Loucy (cell line): ENCODE measurements at regions not wholly inside any gene's neighbourhood (a gene's known extent, or its start where the extent isn't known, plus 50 kb on each side); places are given as distances from the start of the nearest gene placed in this dataset.

ENCODE experiments used
- H2AFZ ChIP-seq: fragments of 200-600 bp; sonication (generic); 2 replicates; pipeline ENCODE4 v1.6.0; 2016; ENCODE audit warnings: antibody characterized with exemption, mild to moderate bottlenecking, low read length, moderate library complexity
- H3F3A ChIP-seq: fragments of 200-600 bp; 2 replicates; pipeline ENCODE4 v1.6.0; 2016; ENCODE audit warnings: antibody characterized with exemption, low read depth, mild to moderate bottlenecking
- H3K27me3 ChIP-seq: fragments of 200-600 bp; sonication (generic); 2 replicates; pipeline ENCODE4 v1.6.1; 2014; ENCODE audit warnings: low read length, mild to moderate bottlenecking; ENCODE audit not compliant: insufficient read depth, poor library complexity, severe bottlenecking
- H3K36me3 ChIP-seq: fragments of 200-600 bp; sonication (generic); 2 replicates; pipeline ENCODE4 v1.6.1; 2016; ENCODE audit warnings: low read length; ENCODE audit not compliant: insufficient read depth
- H3K4me1 ChIP-seq: fragments of 200-600 bp; sonication (generic); 2 replicates; pipeline ENCODE4 v1.5.1; 2014; ENCODE audit warnings: low read length, mild to moderate bottlenecking; ENCODE audit not compliant: insufficient read depth, poor library complexity, severe bottlenecking
- H3K4me2 ChIP-seq: fragments of 200-600 bp; sonication (generic); 2 replicates; pipeline ENCODE4 v1.6.0; 2014; ENCODE audit warnings: antibody characterized with exemption, low read length, low read depth, mild to moderate bottlenecking; ENCODE audit not compliant: poor library complexity, severe bottlenecking
- H3K4me3 ChIP-seq: fragments of 200-600 bp; sonication (generic); 2 replicates; pipeline ENCODE4 v1.5.1; 2014; ENCODE audit warnings: low read length, mild to moderate bottlenecking, mixed read lengths; ENCODE audit not compliant: poor library complexity, severe bottlenecking
- H3K79me2 ChIP-seq: fragments of 200-600 bp; sonication (generic); 2 replicates; pipeline ENCODE4 v1.6.1; 2014; ENCODE audit warnings: low read length; ENCODE audit not compliant: insufficient read depth
- H3K9ac ChIP-seq: fragments of 200-600 bp; sonication (generic); 2 replicates; pipeline ENCODE4 v1.6.0; 2014; ENCODE audit warnings: mild to moderate bottlenecking, low read depth, low read length, moderate library complexity; ENCODE audit not compliant: poor library complexity, severe bottlenecking
- H3K9me2 ChIP-seq: fragments of 200-600 bp; sonication (generic); replicated peaks from 2 replicates; pipeline ENCODE4 v1.6.1; 2016; ENCODE audit warnings: low read depth, low read length, mixed read lengths
- H3K9me3 ChIP-seq: fragments of 200-600 bp; sonication (generic); 2 replicates; pipeline ENCODE4 v1.6.1; 2014; ENCODE audit warnings: mild to moderate bottlenecking, antibody characterized with exemption, low read length, low read depth; ENCODE audit not compliant: insufficient read depth
- H4K20me1 ChIP-seq: fragments of 200-600 bp; sonication (generic); 2 replicates; pipeline ENCODE4 v1.6.0; 2014; ENCODE audit warnings: antibody characterized with exemption, low read length, mild to moderate bottlenecking; ENCODE audit not compliant: insufficient read depth, poor library complexity, severe bottlenecking
- EZH2phosphoT487 ChIP-seq: fragments of 200-600 bp; IDR thresholded peaks from 2 replicates; pipeline ENCODE4 v1.6.1; 2018; ENCODE audit warnings: antibody characterized with exemption, mild to moderate bottlenecking, moderate library complexity, borderline replicate concordance
- TF ChIP-seq, protein P1 (sequence below): fragments of 200-600 bp; sonication (generic); conservative IDR thresholded peaks from 2 replicates; pipeline ENCODE4 v1.5.1; 2014; ENCODE audit warnings: mild to moderate bottlenecking, antibody characterized with exemption, low read length

DNA sequence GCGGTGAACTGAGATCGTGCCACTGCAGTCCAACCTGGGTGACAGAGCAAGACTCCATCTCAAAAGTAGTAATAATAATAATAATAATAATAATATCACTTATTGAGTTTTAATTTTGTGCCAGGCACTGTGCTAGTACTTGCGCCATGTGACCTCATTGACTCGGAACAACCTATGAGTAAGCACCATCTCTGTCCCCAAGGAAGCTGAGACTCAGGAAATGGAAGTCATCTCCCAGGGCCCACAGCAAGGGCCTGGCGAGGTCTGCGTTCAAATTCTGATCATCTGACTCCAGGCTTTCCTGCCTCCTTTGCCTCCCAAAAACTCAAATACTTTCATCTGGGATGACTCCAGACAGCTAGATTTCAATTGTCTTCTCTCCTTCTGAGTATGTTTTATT, 162.9 kb downstream of the SEC14L1 start:
- no peaks in the 10 kb centered on the region for H4K20me1 ChIP-seq

DNA sequence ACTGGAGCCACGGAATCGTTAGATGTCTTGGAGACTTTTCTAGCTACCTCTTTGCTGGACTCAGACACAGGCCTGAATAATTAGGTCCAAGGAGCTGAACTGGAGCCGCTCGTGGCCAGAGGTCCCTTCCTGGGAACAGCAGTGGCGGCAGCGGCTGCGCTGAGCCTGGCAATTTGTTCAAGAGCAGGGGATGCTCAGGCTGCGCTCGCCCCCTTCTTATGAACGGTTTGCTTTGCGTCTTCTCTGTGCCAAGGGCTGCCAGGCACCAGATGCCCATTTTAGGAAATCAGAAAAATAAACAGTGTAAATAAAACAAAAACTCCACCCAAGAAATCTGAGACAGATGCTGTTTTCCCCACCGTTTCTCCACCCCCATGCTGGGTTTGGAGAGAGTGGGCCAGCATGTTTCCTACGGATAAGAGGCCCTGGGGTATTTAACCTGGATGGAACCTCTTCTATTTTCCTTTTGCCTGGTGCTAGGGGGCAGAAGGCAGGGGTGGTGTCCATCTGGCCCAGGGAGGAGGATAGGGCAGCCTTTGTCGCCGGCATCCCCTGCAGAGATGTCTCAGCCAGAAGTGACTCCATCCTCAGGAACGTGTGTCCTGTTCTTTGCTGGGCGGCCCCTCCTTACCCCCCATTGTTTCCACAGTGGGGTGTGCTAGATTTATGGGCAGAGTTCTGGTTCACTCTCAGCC, 163.4 kb downstream of the SEC14L1 start:
- H3K9me3 ChIP-seq: no peaks in the 10 kb centered on the region
- H3F3A ChIP-seq: no peaks in the 10 kb centered on the region
- peaks cover 2% of the 10 kb centered on the region for H3K4me1 ChIP-seq
- no peaks in the 10 kb centered on the region for H3K79me2 ChIP-seq
- H4K20me1 ChIP-seq: no peaks in the 10 kb centered on the region
- no peaks in the 10 kb centered on the region for H3K9me2 ChIP-seq
- TF ChIP-seq EZH2phosphoT487: no peak
- TF ChIP-seq, protein P1, sequence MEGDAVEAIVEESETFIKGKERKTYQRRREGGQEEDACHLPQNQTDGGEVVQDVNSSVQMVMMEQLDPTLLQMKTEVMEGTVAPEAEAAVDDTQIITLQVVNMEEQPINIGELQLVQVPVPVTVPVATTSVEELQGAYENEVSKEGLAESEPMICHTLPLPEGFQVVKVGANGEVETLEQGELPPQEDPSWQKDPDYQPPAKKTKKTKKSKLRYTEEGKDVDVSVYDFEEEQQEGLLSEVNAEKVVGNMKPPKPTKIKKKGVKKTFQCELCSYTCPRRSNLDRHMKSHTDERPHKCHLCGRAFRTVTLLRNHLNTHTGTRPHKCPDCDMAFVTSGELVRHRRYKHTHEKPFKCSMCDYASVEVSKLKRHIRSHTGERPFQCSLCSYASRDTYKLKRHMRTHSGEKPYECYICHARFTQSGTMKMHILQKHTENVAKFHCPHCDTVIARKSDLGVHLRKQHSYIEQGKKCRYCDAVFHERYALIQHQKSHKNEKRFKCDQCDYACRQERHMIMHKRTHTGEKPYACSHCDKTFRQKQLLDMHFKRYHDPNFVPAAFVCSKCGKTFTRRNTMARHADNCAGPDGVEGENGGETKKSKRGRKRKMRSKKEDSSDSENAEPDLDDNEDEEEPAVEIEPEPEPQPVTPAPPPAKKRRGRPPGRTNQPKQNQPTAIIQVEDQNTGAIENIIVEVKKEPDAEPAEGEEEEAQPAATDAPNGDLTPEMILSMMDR: no peak
- H3K36me3 ChIP-seq: no peaks in the 10 kb centered on the region
- no peak overlapping the region for H2AFZ ChIP-seq
- no peaks in the 10 kb centered on the region for H3K27me3 ChIP-seq
- no peak overlapping the region for H3K4me2 ChIP-seq
- H3K9ac ChIP-seq: no peak overlapping the region
- H3K4me3 ChIP-seq: no peak overlapping the region

More for the DNA sequence above, 162.9 kb downstream of the SEC14L1 start:
- no peak overlapping the region for H3K4me2 ChIP-seq
- no peaks in the 10 kb centered on the region for H3K36me3 ChIP-seq
- H3K9me3 ChIP-seq: no peaks in the 10 kb centered on the region
- TF ChIP-seq, protein P1: no peak
- no peak for TF ChIP-seq EZH2phosphoT487
- no peaks in the 10 kb centered on the region for H3K9me2 ChIP-seq
- no peak overlapping the region for H3K9ac ChIP-seq
- no peaks in the 10 kb centered on the region for H3K27me3 ChIP-seq
- H3K4me1 ChIP-seq: peaks cover 1% of the 10 kb centered on the region
- no peaks in the 10 kb centered on the region for H3K79me2 ChIP-seq
- H3K4me3 ChIP-seq: no peak overlapping the region
- H3F3A ChIP-seq: no peaks in the 10 kb centered on the region
- no peak overlapping the region for H2AFZ ChIP-seq

DNA sequence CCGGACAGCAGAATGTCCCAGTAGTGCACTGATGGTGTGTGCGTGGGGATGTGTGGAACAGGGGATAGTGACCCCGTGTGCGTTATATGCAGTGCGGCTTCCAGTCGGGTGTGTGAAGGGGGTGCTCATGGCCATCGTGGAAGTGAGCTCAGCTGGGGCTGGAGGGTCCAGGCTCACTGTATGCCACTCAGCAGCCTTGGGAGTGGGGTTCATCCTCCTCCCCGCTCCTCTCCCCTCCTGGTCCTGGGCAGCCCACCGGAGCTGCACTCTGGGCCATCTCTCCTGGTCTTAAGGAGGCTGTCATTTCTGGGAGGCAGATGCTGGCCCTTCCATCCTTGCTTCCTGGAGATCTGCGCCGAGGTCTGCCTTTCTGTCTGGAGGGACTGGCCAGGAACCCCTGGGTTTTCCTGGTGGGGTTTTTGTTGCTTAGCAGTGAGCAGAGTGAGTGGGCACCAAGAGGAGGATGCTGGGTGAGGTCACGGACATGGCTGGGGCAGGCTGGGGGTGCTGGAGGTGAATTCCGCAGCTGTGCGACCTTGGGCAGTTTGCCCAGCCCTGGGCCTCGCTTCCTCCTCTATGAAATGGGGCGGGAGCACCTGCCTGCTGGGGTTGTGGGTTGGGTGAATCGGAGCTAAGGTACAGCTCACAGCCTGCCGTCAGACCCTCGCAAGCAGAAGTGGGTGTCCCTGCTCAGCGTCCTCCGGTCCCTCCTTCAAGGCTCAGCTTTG, 164.1 kb downstream of the SEC14L1 start:
- H3K36me3 ChIP-seq: no peaks in the 10 kb centered on the region

More for the DNA sequence above, 164.1 kb downstream of the SEC14L1 start:
- H3F3A ChIP-seq: no peaks in the 10 kb centered on the region
- H4K20me1 ChIP-seq: no peaks in the 10 kb centered on the region
- no peak overlapping the region for H3K4me3 ChIP-seq
- no peaks in the 10 kb centered on the region for H3K27me3 ChIP-seq
- H3K4me2 ChIP-seq: no peak overlapping the region
- no peaks in the 10 kb centered on the region for H3K9me3 ChIP-seq
- H3K9ac ChIP-seq: no peak overlapping the region
- H3K4me1 ChIP-seq: peaks cover 2% of the 10 kb centered on the region
- H3K9me2 ChIP-seq: no peaks in the 10 kb centered on the region
- no peak for TF ChIP-seq EZH2phosphoT487
- TF ChIP-seq, protein P1: no peak
- H3K79me2 ChIP-seq: no peaks in the 10 kb centered on the region
- no peak overlapping the region for H2AFZ ChIP-seq
